MM.1S (cell line): ENCODE measurements at regions not wholly inside any gene's neighbourhood (a gene's known extent, or its start where the extent isn't known, plus 50 kb on each side); places are given as distances from the start of the nearest gene placed in this dataset.

ENCODE experiments used
- DNase-seq: peaks from one replicate; pipeline ENCODE4 v3.0.0-alpha.2; 2015
- H2AFZ ChIP-seq: fragments of 300-600 bp; sonication (generic); 2 replicates; pipeline ENCODE4 v1.6.0; 2016; ENCODE audit warnings: antibody characterized with exemption, low read length
- H3F3A ChIP-seq: fragments of 300-600 bp; sonication (generic); 2 replicates; pipeline ENCODE4 v1.6.1; 2016; ENCODE audit warnings: mild to moderate bottlenecking, antibody characterized with exemption, low read length, moderate library complexity, mixed read lengths; ENCODE audit not compliant: insufficient read depth
- H3K27ac ChIP-seq: fragments of 300-600 bp; sonication (generic); 2 replicates; pipeline ENCODE4 v1.5.1; 2016; ENCODE audit warnings: mild to moderate bottlenecking, low read length
- H3K27me3 ChIP-seq: fragments of 300-600 bp; sonication (generic); replicated peaks from 2 replicates; pipeline ENCODE4 v1.6.0; 2016; ENCODE audit warnings: low read length; ENCODE audit not compliant: insufficient read depth
- H3K36me3 ChIP-seq: fragments of 300-600 bp; sonication (generic); replicated peaks from 2 replicates; pipeline ENCODE4 v1.6.1; 2016; ENCODE audit warnings: mild to moderate bottlenecking, low read length, mixed read lengths; ENCODE audit not compliant: insufficient read depth
- H3K4me1 ChIP-seq: fragments of 300-600 bp; sonication (generic); 2 replicates; pipeline ENCODE4 v1.6.1; 2016; ENCODE audit warnings: low read length, mixed read lengths
- H3K4me2 ChIP-seq: fragments of 300-600 bp; sonication (generic); 2 replicates; pipeline ENCODE4 v1.6.0; 2016; ENCODE audit warnings: low read depth, low read length
- H3K4me3 ChIP-seq: fragments of 300-600 bp; sonication (generic); 2 replicates; pipeline ENCODE4 v1.5.1; 2016; ENCODE audit warnings: low read length, mixed read lengths
- H3K79me2 ChIP-seq: fragments of 300-600 bp; sonication (generic); 2 replicates; pipeline ENCODE4 v1.6.1; 2016; ENCODE audit warnings: mixed run types, low read length, mixed read lengths
- H3K9ac ChIP-seq: fragments of 300-600 bp; sonication (generic); 2 replicates; pipeline ENCODE4 v1.6.1; 2016; ENCODE audit warnings: low read length, mixed read lengths
- H3K9me2 ChIP-seq: fragments of 300-600 bp; sonication (generic); replicated peaks from 2 replicates; pipeline ENCODE4 v1.6.1; 2016; ENCODE audit warnings: mild to moderate bottlenecking, low read length, mixed read lengths; ENCODE audit not compliant: insufficient read depth
- H3K9me3 ChIP-seq: fragments of 300-600 bp; sonication (generic); replicated peaks from 2 replicates; pipeline ENCODE4 v1.6.1; 2016; ENCODE audit warnings: mild to moderate bottlenecking, low read length, mixed read lengths; ENCODE audit not compliant: insufficient read depth
- H4K20me1 ChIP-seq: fragments of 300-600 bp; sonication (generic); 2 replicates; pipeline ENCODE4 v1.6.1; 2016; ENCODE audit warnings: mild to moderate bottlenecking, low read length, moderate library complexity, mixed read lengths; ENCODE audit not compliant: insufficient read depth
- CTCF ChIP-seq: fragments of 300-600 bp; sonication (generic); IDR thresholded peaks from 2 replicates; pipeline ENCODE4 v1.5.1; 2016; ENCODE audit warnings: antibody characterized with exemption, low read length, mixed read lengths
- EZH2 ChIP-seq: fragments of 300-600 bp; sonication (generic); optimal IDR thresholded peaks from 2 replicates; pipeline ENCODE3; 2017; ENCODE audit warnings: low read depth, mild to moderate bottlenecking, antibody characterized with exemption, low read length, mixed read lengths
- EZH2phosphoT487 ChIP-seq: fragments of 300-600 bp; sonication (generic); IDR thresholded peaks from 2 replicates; pipeline ENCODE4 v1.6.1; 2018; ENCODE audit warnings: antibody characterized with exemption, low read length

DNA sequence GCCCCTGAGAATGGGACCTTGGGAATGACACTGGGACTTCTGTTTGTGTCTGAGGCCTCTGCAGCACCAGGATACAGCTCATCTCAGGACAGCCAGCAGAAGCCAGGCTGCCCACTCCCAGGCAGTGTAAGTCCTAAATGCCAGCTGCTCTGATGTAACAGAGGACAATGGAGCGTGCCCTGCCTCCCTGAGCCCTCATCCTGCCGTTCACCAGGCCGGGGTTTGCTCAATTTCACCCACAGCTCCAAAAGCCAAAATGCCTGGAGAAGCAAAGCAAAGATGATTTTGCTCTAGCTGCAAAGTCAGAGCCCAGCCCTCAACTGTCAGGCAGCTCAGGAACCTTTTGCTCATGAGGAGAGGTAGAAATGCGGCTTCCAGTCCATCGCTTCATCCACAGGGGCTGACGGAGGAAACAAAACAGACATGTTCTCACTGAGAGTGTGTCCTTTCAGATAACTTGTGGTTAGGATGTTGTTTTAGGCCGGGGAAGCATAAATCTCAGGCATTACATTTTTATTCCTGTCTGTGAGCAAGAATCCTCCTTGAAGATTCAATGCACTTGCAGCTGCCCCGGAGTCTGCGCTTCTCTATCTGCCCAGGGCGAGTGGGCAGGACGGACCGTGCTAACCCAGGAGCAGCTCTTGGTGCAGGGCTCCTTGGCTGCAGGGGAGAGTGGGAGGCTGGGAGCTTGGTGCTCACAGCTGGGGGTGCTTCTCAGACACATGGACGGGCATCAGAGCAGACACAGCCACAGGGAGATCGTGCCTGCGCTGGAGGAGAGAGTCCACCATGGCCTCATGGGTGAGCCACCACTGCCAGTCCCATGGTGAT is 83.2 kb upstream of the CHST15 start:
- DNase-seq: no peak
- Histone ChIP-seq H3K27me3 (no peaks in the 10 kb centered on the region), H3K9me2 (no peaks in the 10 kb centered on the region), H3K27ac (no peak overlapping the region), H3K4me1 (no peaks in the 10 kb centered on the region), H3K4me2 (no peak overlapping the region), H2AFZ (no peak overlapping the region), H3K9ac (no peak overlapping the region), H4K20me1 (no peaks in the 10 kb centered on the region), H3K4me3 (no peak overlapping the region), H3F3A (no peaks in the 10 kb centered on the region), H3K9me3 (no peaks in the 10 kb centered on the region), H3K79me2 (no peaks in the 10 kb centered on the region), H3K36me3 (no peaks in the 10 kb centered on the region)
- TF ChIP-seq CTCF (no peak), EZH2 (no peak), EZH2phosphoT487 (no peak)

DNA sequence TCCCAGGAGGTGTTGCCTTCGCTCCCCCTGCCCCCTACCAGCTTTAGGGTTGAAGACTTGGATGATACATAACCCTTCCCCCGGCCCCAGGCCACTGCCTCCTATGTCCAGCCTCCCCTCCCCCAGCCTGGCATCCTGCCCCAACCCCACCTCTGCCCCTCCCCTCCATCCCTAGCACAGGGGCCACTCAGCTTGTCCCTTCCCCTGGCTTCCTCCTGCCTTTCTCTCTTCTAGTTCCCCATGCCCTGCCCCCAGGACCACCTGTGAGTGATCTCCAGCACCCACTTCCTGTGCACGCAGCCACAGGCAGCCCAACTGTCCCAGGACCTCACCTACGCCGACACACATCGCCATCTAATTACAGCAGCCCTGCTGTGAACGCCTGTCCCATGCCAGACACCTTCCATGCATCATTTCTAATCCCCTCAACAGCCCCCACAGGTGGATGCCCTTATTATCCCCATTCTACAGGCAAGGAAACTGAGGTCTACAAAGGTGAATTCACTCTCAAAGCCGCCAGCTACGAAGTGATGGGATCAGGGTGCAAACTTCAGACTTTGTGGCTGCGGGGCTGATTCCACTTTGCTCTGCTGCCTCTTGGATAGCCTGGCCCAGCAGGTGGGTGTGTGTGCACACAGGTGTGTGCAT is 82.4 kb upstream of the CHST15 start:
- no peaks in the 10 kb centered on the region for H3K79me2 ChIP-seq
- no peak for DNase-seq
- no peaks in the 10 kb centered on the region for H3K9me3 ChIP-seq
- no peaks in the 10 kb centered on the region for H3F3A ChIP-seq
- no peak overlapping the region for H3K4me2 ChIP-seq
- H3K4me3 ChIP-seq: no peak overlapping the region
- TF ChIP-seq EZH2phosphoT487: no peak
- TF ChIP-seq CTCF: no peak
- no peak for TF ChIP-seq EZH2
- no peaks in the 10 kb centered on the region for H3K27me3 ChIP-seq
- H3K4me1 ChIP-seq: no peaks in the 10 kb centered on the region
- no peak overlapping the region for H3K27ac ChIP-seq
- no peaks in the 10 kb centered on the region for H3K36me3 ChIP-seq
- no peak overlapping the region for H2AFZ ChIP-seq
- no peaks in the 10 kb centered on the region for H3K9me2 ChIP-seq
- no peak overlapping the region for H3K9ac ChIP-seq
- no peaks in the 10 kb centered on the region for H4K20me1 ChIP-seq

GRCh38 chr10:124174673-124175645 is 81.6 kb upstream of the CHST15 start:
- no peak overlapping the region for H2AFZ ChIP-seq
- H3K4me1 ChIP-seq: no peaks in the 10 kb centered on the region
- no peaks in the 10 kb centered on the region for H3K36me3 ChIP-seq
- H3K27ac ChIP-seq: no peak overlapping the region
- H3K27me3 ChIP-seq: no peaks in the 10 kb centered on the region
- H3K9ac ChIP-seq: no peak overlapping the region
- no peaks in the 10 kb centered on the region for H3K9me2 ChIP-seq
- no peak overlapping the region for H3K4me3 ChIP-seq
- no peak for TF ChIP-seq EZH2phosphoT487
- TF ChIP-seq EZH2: no peak
- TF ChIP-seq CTCF: no peak
- DNase-seq: no peak
- H3K79me2 ChIP-seq: no peaks in the 10 kb centered on the region
- H3K9me3 ChIP-seq: no peaks in the 10 kb centered on the region
- no peaks in the 10 kb centered on the region for H4K20me1 ChIP-seq
- no peaks in the 10 kb centered on the region for H3F3A ChIP-seq
- no peak overlapping the region for H3K4me2 ChIP-seq
